GM06990 (cell line): ENCODE measurements at regions not wholly inside any gene's neighbourhood (a gene's known extent, or its start where the extent isn't known, plus 50 kb on each side); places are given as distances from the start of the nearest gene placed in this dataset.

Experiments used
- DNase-seq: peaks from one replicate; pipeline ENCODE4 v3.0.0-alpha.2; 2011; ENCODE audit not compliant: insufficient read length; ENCODE audit errors: extremely low read depth
- H3K27me3 ChIP-seq: replicated peaks from 2 replicates; pipeline ENCODE4 v1.6.0; 2011; ENCODE audit warnings: low read length; ENCODE audit not compliant: control insufficient read depth, insufficient read depth
- H3K36me3 ChIP-seq: 2 replicates; pipeline ENCODE4 v1.5.1; 2011; ENCODE audit warnings: low read length; ENCODE audit not compliant: control insufficient read depth, insufficient read depth
- H3K4me3 ChIP-seq: replicated peaks from 2 replicates; pipeline ENCODE4 v1.5.1; 2011; ENCODE audit warnings: low read depth, mild to moderate bottlenecking, control low read depth, low read length
- CTCF ChIP-seq: IDR thresholded peaks from 2 replicates; pipeline ENCODE4 v1.5.1; 2011; ENCODE audit warnings: low read length, control low read depth, mild to moderate bottlenecking, inconsistent platforms; ENCODE audit not compliant: insufficient read depth, poor library complexity, severe bottlenecking

GRCh38 chr12:24615967-24616411 lies 332.9 kb downstream of the BCAT1 start:
- DNase-seq = no peak

DNA sequence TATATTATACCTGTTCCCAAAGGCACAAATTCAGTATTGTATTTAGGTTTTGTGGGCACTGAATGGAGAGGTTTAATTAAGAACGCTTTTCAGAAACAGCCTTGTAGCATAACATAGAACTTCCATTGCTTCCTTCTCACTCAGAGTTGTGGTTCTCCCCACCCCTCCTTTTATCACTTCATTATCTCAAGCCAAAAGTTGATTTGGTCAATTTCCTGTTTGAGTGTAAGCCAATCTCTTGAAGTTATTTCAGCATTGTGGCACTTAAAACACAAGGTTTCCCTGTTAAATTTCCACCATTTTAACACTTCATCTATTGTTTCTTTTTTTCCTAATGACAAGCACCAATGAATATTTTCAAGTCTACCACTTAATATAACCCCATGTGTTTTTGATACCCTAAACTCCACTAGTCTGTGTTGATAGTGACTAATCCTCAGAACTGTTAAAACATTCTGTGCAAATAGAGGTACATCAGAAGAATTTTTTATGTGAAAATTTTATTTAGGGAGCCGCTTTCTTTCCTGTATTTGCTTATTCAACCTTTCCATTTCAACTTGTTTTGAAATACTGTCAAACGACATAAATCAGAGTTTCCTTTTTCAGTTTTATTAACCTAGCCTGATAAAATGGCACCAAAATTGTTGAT lies 340.1 kb downstream of the BCAT1 start:
- DNase-seq = no peak

More at GRCh38 chr12:24615967-24616411, 332.9 kb downstream of the BCAT1 start:
- no peak for TF ChIP-seq CTCF
- no peaks in the 10 kb centered on the region for H3K36me3 ChIP-seq
- H3K27me3 ChIP-seq = no peaks in the 10 kb centered on the region
- no peak overlapping the region for H3K4me3 ChIP-seq

DNA sequence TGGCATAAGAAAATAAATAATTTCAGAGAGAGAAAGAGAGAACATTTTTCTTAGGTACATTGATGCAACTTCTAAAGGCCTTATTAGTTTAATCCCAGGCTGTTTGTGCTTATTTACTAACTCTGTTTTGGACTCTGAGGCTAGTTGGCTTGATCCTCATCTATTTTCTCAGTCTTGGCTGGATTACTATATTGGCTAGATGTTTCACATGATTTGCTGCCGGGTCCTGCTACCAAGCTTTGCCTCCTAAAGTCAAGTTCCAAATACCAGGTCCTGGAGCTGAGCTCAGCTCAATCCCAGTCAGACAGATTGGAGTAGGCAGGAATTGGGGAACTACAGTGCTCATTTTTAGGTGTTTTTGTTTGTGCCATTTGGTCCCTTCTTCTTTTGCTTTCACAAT lies 340.8 kb downstream of the BCAT1 start:
- Histone ChIP-seq H3K4me3 (no peak overlapping the region), H3K36me3 (no peaks in the 10 kb centered on the region), H3K27me3 (no peaks in the 10 kb centered on the region)
- DNase-seq = no peak
- TF ChIP-seq CTCF = no peak

More for the DNA sequence above, 340.1 kb downstream of the BCAT1 start:
- TF ChIP-seq CTCF = no peak
- no peaks in the 10 kb centered on the region for H3K27me3 ChIP-seq
- H3K4me3 ChIP-seq = no peak overlapping the region
- no peaks in the 10 kb centered on the region for H3K36me3 ChIP-seq

GRCh38 chr12:24605916-24606315 lies 343.0 kb downstream of the BCAT1 start:
- Histone ChIP-seq H3K4me3 (no peak overlapping the region), H3K27me3 (no peaks in the 10 kb centered on the region), H3K36me3 (no peaks in the 10 kb centered on the region)
- DNase-seq = no peak
- TF ChIP-seq CTCF = no peak

GRCh38 chr12:24605466-24605865 lies 343.4 kb downstream of the BCAT1 start:
- no peak for DNase-seq
- H3K4me3 ChIP-seq = no peak overlapping the region
- TF ChIP-seq CTCF = no peak
- no peaks in the 10 kb centered on the region for H3K36me3 ChIP-seq
- no peaks in the 10 kb centered on the region for H3K27me3 ChIP-seq

DNA sequence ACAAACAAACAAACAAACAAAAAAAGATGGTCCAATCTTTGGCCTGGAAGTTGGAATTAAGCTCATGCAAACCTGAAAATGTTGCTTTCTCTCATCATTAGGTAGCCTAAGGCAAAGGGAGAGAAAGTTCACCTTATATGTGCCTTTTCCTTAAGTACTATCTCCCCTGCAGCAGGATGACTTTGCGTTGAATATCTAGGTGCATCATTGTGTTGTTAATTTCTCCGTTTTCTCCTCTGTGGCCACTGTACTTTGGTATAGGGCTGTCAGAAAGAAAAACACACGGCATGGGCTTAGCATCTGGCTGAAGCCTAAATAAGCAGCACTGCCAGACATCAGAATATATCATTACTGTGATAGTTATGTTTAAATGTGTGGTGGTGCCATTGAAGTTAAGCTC lies 345.5 kb downstream of the BCAT1 start:
- H3K36me3 ChIP-seq = no peaks in the 10 kb centered on the region
- no peak for TF ChIP-seq CTCF
- H3K4me3 ChIP-seq = no peak overlapping the region
- no peak for DNase-seq
- H3K27me3 ChIP-seq = no peaks in the 10 kb centered on the region
